GM18867 (cell line): ENCODE measurements at regions not wholly inside any gene's neighbourhood (a gene's known extent, or its start where the extent isn't known, plus 50 kb on each side); places are given as distances from the start of the nearest gene placed in this dataset.

Experiments used
- ATAC-seq: cut with Tn5 transposase; IDR thresholded peaks from one replicate; pipeline ENCODE4 v1.9.1; 2021; ENCODE audit warnings: mild to moderate bottlenecking, moderate library complexity; ENCODE audit not compliant: unreplicated experiment

- no peak for ATAC-seq
Observed at GRCh38 chr2:117492209-117492851, 322.2 kb upstream of the DDX18 start.

- no peak for ATAC-seq
Observed at GRCh38 chr2:117500721-117501120, 313.8 kb upstream of the DDX18 start.

- no peak for ATAC-seq
Observed at GRCh38 chr2:117502121-117502520, 312.4 kb upstream of the DDX18 start.

GRCh38 chr2:117512307-117512706, 302.2 kb upstream of the DDX18 start:
- no peak for ATAC-seq

- no peak for ATAC-seq
Observed at GRCh38 chr2:117514371-117514770, 300.1 kb upstream of the DDX18 start.

GRCh38 chr2:117519238-117519637, 295.3 kb upstream of the DDX18 start:
- ATAC-seq, result no peak

- no peak for ATAC-seq
Observed at GRCh38 chr2:117519721-117520120, 294.8 kb upstream of the DDX18 start.

GRCh38 chr2:117523267-117523666, 291.2 kb upstream of the DDX18 start:
- ATAC-seq, result no peak

GRCh38 chr2:117523711-117524238, 290.7 kb upstream of the DDX18 start:
- ATAC-seq, result no peak

GRCh38 chr2:117536139-117536538, 278.4 kb upstream of the DDX18 start:
- ATAC-seq, result no peak

- no peak for ATAC-seq
Observed at GRCh38 chr2:117537032-117537431, 277.5 kb upstream of the DDX18 start.

GRCh38 chr2:117551858-117552257, 262.6 kb upstream of the DDX18 start:
- no peak for ATAC-seq

- ATAC-seq, result no peak
Observed at GRCh38 chr2:117553448-117553847, 261.0 kb upstream of the DDX18 start.

- ATAC-seq, result no peak
Observed at GRCh38 chr2:117555965-117556364, 258.5 kb upstream of the DDX18 start.

GRCh38 chr2:117557626-117558025, 256.9 kb upstream of the DDX18 start:
- ATAC-seq, result no peak

- no peak for ATAC-seq
Observed at GRCh38 chr2:117562654-117563053, 251.8 kb upstream of the DDX18 start.

- no peak for ATAC-seq
Observed at GRCh38 chr2:117571590-117572349, 242.7 kb upstream of the DDX18 start.

GRCh38 chr2:117587310-117587709, 227.2 kb upstream of the DDX18 start:
- no peak for ATAC-seq

- no peak for ATAC-seq
Observed at GRCh38 chr2:117603060-117603459, 211.4 kb upstream of the DDX18 start.

- no peak for ATAC-seq
Observed at GRCh38 chr2:117603567-117603966, 210.9 kb upstream of the DDX18 start.

- ATAC-seq, result no peak
Observed at GRCh38 chr2:117607202-117607601, 207.3 kb upstream of the DDX18 start.

GRCh38 chr2:117613101-117613500, 201.4 kb upstream of the DDX18 start:
- ATAC-seq, result no peak
